Hepatocyte (in vitro differentiated cells): ENCODE measurements at regions not wholly inside any gene's neighbourhood (a gene's known extent, or its start where the extent isn't known, plus 50 kb on each side); places are given as distances from the start of the nearest gene placed in this dataset.

Source experiments
- EZH2phosphoT487 ChIP-seq: fragments of 200-600 bp; sonication (generic); IDR thresholded peaks from one replicate; pipeline ENCODE4 v1.6.1; 2018; ENCODE audit warnings: antibody characterized with exemption, mild to moderate bottlenecking, low read depth, moderate library complexity; ENCODE audit not compliant: unreplicated experiment, severe bottlenecking
- TF ChIP-seq, protein P1 (sequence below): fragments of 200-600 bp; sonication (generic); IDR thresholded peaks from 2 replicates; pipeline ENCODE4 v1.5.1; 2016; ENCODE audit warnings: antibody characterized with exemption, mild to moderate bottlenecking; ENCODE audit not compliant: poor library complexity

DNA sequence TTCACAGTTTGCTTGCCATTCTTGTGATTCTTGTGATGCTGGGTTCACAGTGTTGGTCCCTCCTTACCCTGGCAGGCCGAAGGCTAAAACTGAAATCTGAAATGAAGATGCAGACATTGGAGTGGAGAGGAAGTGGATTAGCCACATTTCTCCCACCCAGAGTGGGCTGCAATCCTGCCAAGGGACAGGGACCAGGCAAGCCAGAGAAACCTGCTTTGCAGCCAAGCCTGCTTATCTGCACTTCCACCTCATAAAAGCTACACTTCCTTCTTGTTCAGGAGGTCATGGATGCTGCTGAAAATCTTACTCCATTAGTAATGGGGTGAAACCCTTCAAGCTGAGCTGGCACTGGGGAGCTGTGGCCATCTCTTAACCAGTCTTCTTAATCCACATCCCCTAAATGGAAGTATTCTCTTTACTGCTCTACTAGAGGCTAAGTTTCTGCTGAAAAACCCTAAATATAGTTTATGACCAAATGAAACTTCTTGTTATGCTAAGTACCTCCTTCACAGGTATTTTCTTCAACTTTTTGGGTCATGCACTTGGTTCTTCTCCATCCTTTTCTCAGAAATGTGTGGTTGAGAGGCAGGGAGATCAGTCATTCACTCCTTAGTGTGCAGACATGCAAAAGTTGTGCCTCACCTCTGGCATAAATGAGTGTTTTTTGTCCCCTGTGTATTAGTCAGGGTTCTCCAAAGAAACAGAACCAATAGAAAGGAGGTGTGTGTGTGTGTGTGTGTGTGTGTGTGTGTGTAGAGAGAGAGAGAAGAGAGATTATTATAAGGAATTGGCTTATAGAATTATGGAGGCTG is 133.9 kb upstream of the BMAL1 start:
- TF ChIP-seq, protein P1, sequence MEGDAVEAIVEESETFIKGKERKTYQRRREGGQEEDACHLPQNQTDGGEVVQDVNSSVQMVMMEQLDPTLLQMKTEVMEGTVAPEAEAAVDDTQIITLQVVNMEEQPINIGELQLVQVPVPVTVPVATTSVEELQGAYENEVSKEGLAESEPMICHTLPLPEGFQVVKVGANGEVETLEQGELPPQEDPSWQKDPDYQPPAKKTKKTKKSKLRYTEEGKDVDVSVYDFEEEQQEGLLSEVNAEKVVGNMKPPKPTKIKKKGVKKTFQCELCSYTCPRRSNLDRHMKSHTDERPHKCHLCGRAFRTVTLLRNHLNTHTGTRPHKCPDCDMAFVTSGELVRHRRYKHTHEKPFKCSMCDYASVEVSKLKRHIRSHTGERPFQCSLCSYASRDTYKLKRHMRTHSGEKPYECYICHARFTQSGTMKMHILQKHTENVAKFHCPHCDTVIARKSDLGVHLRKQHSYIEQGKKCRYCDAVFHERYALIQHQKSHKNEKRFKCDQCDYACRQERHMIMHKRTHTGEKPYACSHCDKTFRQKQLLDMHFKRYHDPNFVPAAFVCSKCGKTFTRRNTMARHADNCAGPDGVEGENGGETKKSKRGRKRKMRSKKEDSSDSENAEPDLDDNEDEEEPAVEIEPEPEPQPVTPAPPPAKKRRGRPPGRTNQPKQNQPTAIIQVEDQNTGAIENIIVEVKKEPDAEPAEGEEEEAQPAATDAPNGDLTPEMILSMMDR, result no peak
- no peak for TF ChIP-seq EZH2phosphoT487
